Prostate gland (tissue), 2 donors: ENCODE measurements at regions not wholly inside any gene's neighbourhood (a gene's known extent, or its start where the extent isn't known, plus 50 kb on each side); places are given as distances from the start of the nearest gene placed in this dataset.

ENCODE experiments used
- CTCF ChIP-seq, 4 experiments: fragments of 200-600 bp in 2 of 4; fragments of 450-650 bp in 2 of 4; sonication (generic) in 2 of 4; IDR thresholded peaks; 1 replicate in 3 of 4; 2 replicates in 1 of 4; pipeline ENCODE4 v1.5.1; 2016 to 2019; ENCODE audit warnings: antibody characterized with exemption in 4 of 4, mild to moderate bottlenecking in 2 of 4, moderate library complexity in 2 of 4
- POLR2A ChIP-seq: fragments of 450-650 bp; IDR thresholded peaks from one replicate; pipeline ENCODE4 v1.6.1; 2016; ENCODE audit warnings: antibody characterized with exemption, mild to moderate bottlenecking
- POLR2AphosphoS5 ChIP-seq: sonication (generic); formaldehyde crosslinking; IDR thresholded peaks from one replicate; pipeline ENCODE4 v1.6.1; 2017; ENCODE audit warnings: antibody characterized with exemption

GRCh38 chr12:115691123-115691522, 586.4 kb downstream of the MED13L start:
- no peak for TF ChIP-seq POLR2A
- no peak for TF ChIP-seq CTCF (IDR thresholded peaks at IDR 0.05)
- no peak for TF ChIP-seq POLR2AphosphoS5
